Heart left ventricle (tissue), 16 donors: ENCODE measurements at regions not wholly inside any gene's neighbourhood (a gene's known extent, or its start where the extent isn't known, plus 50 kb on each side); places are given as distances from the start of the nearest gene placed in this dataset.

Experiments
- ATAC-seq, 4 donors: fragments of 200-7000 bp; cut with Tn5 transposase; one replicate each; pipeline ENCODE4 v1.9.1; 2020 to 2022; ENCODE audit warnings: moderate library complexity in 4 of 4, mild to moderate bottlenecking in 3 of 4, moderate number of reproducible peaks in 1 of 4
- DNase-seq, 5 donors: peaks; one replicate each; pipeline ENCODE4 v3.0.0-alpha.2; 2020
- H3K27ac ChIP-seq, 12 donors: fragments of 200-600 bp; sonication (generic) in 4 of 12; one replicate each; pipeline versions ENCODE4 v1.5.0 to v1.8.0; 2016 to 2022; ENCODE audit warnings: mild to moderate bottlenecking in 2 of 12
- H3K27me3 ChIP-seq, 9 donors: fragments of 200-600 bp; sonication (generic) in 2 of 9; one replicate each; pipeline versions ENCODE4 v1.5.1 to v1.8.0; 2016 to 2022; ENCODE audit warnings: mild to moderate bottlenecking in 3 of 9
- H3K36me3 ChIP-seq, 9 donors: fragments of 200-600 bp; sonication (generic) in 2 of 9; one replicate each; pipeline versions ENCODE4 v1.5.0 to v1.8.0; 2018 to 2022; ENCODE audit warnings: mild to moderate bottlenecking in 2 of 9
- H3K4me1 ChIP-seq, 12 donors: fragments of 200-600 bp; sonication (generic) in 4 of 12; one replicate each; pipeline versions ENCODE4 v1.5.0 to v1.8.0; 2016 to 2022; ENCODE audit warnings: mild to moderate bottlenecking in 3 of 12
- H3K4me3 ChIP-seq, 12 donors: fragments of 200-600 bp; sonication (generic) in 4 of 12; one replicate each; pipeline versions ENCODE4 v1.5.0 to v1.8.0; 2017 to 2022; ENCODE audit warnings: mild to moderate bottlenecking in 9 of 12, moderate library complexity in 4 of 12
- H3K9me3 ChIP-seq, 12 donors: fragments of 200-600 bp; sonication (generic) in 4 of 12; one replicate each; pipeline versions ENCODE4 v1.5.0 to v1.8.0; 2016 to 2022; ENCODE audit warnings: mild to moderate bottlenecking in 1 of 12
- CTCF ChIP-seq, 12 donors: fragments of 200-600 bp; sonication (generic) in 4 of 12; IDR thresholded peaks; one replicate each; pipeline versions ENCODE4 v1.5.0 to v1.8.0; 2018 to 2022; ENCODE audit warnings: antibody characterized with exemption in 12 of 12, mild to moderate bottlenecking in 5 of 12
- POLR2A ChIP-seq, 2 donors: fragments of 450-650 bp; IDR thresholded peaks; one replicate each; pipeline ENCODE4 v1.6.1; 2017; ENCODE audit warnings: antibody characterized with exemption in 2 of 2, mild to moderate bottlenecking in 2 of 2, moderate library complexity in 2 of 2
- WGBS, 4 donors: extraction: QIAGEN DNeasy Blood & Tissue Kit in 2 of 4; methylation state at CpG; one replicate each; pipeline versions ENCODE4 v1.1.5 to v1.1.7; 2013 to 2018; 5-methylcytosine and 5-hydroxymethylcytosine counted together
- intact Hi-C, 10 donors: fragments of 100-400 bp; cut with DNase I; formaldehyde crosslinking; loops; one replicate each; pipeline versions ENCODE4 v1.11.1 to v1.14.2; 2022
- donor health status: ischemic (EF 13 %, LVEDD 7.1; RV severe dilation, severe dysfunction).
- donor health status: healthy with polysubstance abuse.
- donor health status: DM: no; HTN: yes; CAD: no.
- donor health status: DM: no; HTN: no; CAD: no.
- donor health status: ischemic (EF 25% LVEDD 6.9; RV normal size, moderate dysfunction).
- donor health status: ischemic (EF 25% LVEDD 5.7; RV mildly dilated, moderate dysfunction).
- donor health status: healthy.
- donor health status: DM: yes; HTN: yes; CAD: no.
- donor health status: ischemic (EF 35%, LVEDD 5.7; RV mildly dilated, moderate dysfunction).
- donor health status: nonischemic (EF 11% LVEDD 7.7; RV severe dilation, severe dysfunction).
- donor health status: DM: yes; HTN: yes; CAD: no.
- donor health status: PGD.
- donor health status: ischemic (EF 29% LVEDD 5.4; RV normal size, mild dysfunction).
- donor health status: nonischemic (EF 23%, LVEDD 6.1; RV moderate dilation, normal function).

- H3K4me1 ChIP-seq, result peaks cover 0 to 12% (median 0%) of the 10 kb centered on the region in 12 donors
- no peaks in the 10 kb centered on the region for H3K9me3 ChIP-seq
- peak overlapping the region in 11 of 12 donors; percentile 28 to 93 (median 82) for H3K27ac ChIP-seq
- ATAC-seq (peak in 2 of 4 donors; percentile 48 to 54), DNase-seq (no peak)
- whole genome bisulfite sequencing, 4 donors, result 57 to 75% (median 64%) methylated on average over 5 of the region's 5 CpGs
- no peak overlapping the region for H3K4me3 ChIP-seq
- intact Hi-C loops, result loop anchor here in 1 of 10 donors (1.0 kb wide), 1 partner anchor 38 kb away; no protein-coding TSS in a partner anchor
- no peaks in the 10 kb centered on the region for H3K36me3 ChIP-seq
- TF ChIP-seq CTCF (IDR thresholded peaks at IDR 0.05), result no peak
- TF ChIP-seq POLR2A (IDR thresholded peaks at IDR 0.05), result no peak
- H3K27me3 ChIP-seq, result no peaks in the 10 kb centered on the region
These were observed 91.6 kb upstream of the PAX6 start for GRCh38 chr11:31902706-31903105.

GRCh38 chr11:31895926-31896325 lies 84.8 kb upstream of the PAX6 start:
- H3K27ac ChIP-seq, result no peak overlapping the region
- peaks cover 0 to 3% (median 0%) of the 10 kb centered on the region in 12 donors for H3K9me3 ChIP-seq
- intact Hi-C loops, result no loop called here
- DNase-seq (no peak), ATAC-seq (no peak)
- no peak overlapping the region for H3K4me3 ChIP-seq
- TF ChIP-seq POLR2A (IDR thresholded peaks at IDR 0.05), result no peak
- no peak for TF ChIP-seq CTCF (IDR thresholded peaks at IDR 0.05)
- H3K36me3 ChIP-seq, result no peaks in the 10 kb centered on the region
- H3K4me1 ChIP-seq, result no peaks in the 10 kb centered on the region
- WGBS, 4 donors, result 75 to 89% (median 83%) methylated on average over 1 of the region's 1 CpG
- no peaks in the 10 kb centered on the region for H3K27me3 ChIP-seq

GRCh38 chr11:31887180-31887579 lies 76.1 kb upstream of the PAX6 start:
- ATAC-seq, result no peak
- WGBS, 4 donors, result 69 to 79% (median 73%) methylated on average over 6 of the region's 6 CpGs

GRCh38 chr11:31884080-31884479 lies 73.0 kb upstream of the PAX6 start:
- no peak for DNase-seq
- no peak overlapping the region for H3K27ac ChIP-seq
- H3K4me1 ChIP-seq, result no peaks in the 10 kb centered on the region
- H3K36me3 ChIP-seq, result no peaks in the 10 kb centered on the region
- no peak overlapping the region for H3K4me3 ChIP-seq
- peaks cover 0 to 26% (median 0%) of the 10 kb centered on the region in 9 donors for H3K27me3 ChIP-seq
- no peaks in the 10 kb centered on the region for H3K9me3 ChIP-seq
- TF ChIP-seq POLR2A (IDR thresholded peaks at IDR 0.05) (no peak), CTCF (IDR thresholded peaks at IDR 0.05) (no peak)
- WGBS, 4 donors, result 82 to 88% (median 86%) methylated on average over 3 of the region's 3 CpGs
- no peak for ATAC-seq
- intact Hi-C loops, result no loop called here

More at GRCh38 chr11:31887180-31887579, 76.1 kb upstream of the PAX6 start:
- Histone ChIP-seq H3K36me3 (no peaks in the 10 kb centered on the region), H3K9me3 (peaks cover 0 to under 1% (median 0%) of the 10 kb centered on the region in 12 donors), H3K4me1 (no peaks in the 10 kb centered on the region), H3K27ac (no peak overlapping the region), H3K27me3 (peaks cover 0 to 22% (median 0%) of the 10 kb centered on the region in 9 donors), H3K4me3 (no peak overlapping the region)
- no peak for DNase-seq
- intact Hi-C loops, result no loop called here
- no peak for TF ChIP-seq POLR2A (IDR thresholded peaks at IDR 0.05)
- TF ChIP-seq CTCF (IDR thresholded peaks at IDR 0.05), result no peak
